Ishikawa (cell line): ENCODE measurements at regions not wholly inside any gene's neighbourhood (a gene's known extent, or its start where the extent isn't known, plus 50 kb on each side); places are given as distances from the start of the nearest gene placed in this dataset.

Source experiments
- CEBPB ChIP-seq: IDR thresholded peaks from 2 replicates; pipeline ENCODE4 v1.6.1; 2012
- CREB1 ChIP-seq: IDR thresholded peaks from 2 replicates; pipeline ENCODE4 v1.6.1; 2012; ENCODE audit warnings: low read depth
- EGR1 ChIP-seq: IDR thresholded peaks from 2 replicates; pipeline ENCODE4 v1.6.1; 2012
- EP300 ChIP-seq: IDR thresholded peaks from 2 replicates; pipeline ENCODE4 v1.6.1; 2012; ENCODE audit warnings: borderline replicate concordance
- FOXM1 ChIP-seq: IDR thresholded peaks from 2 replicates; pipeline ENCODE4 v1.6.1; 2012; ENCODE audit warnings: low read depth, borderline replicate concordance
- MAX ChIP-seq: IDR thresholded peaks from 2 replicates; pipeline ENCODE4 v1.6.1; 2012
- NFIC ChIP-seq: IDR thresholded peaks from 2 replicates; pipeline ENCODE4 v1.6.1; 2012
- RAD21 ChIP-seq: IDR thresholded peaks from 2 replicates; pipeline ENCODE4 v1.6.1; 2012; ENCODE audit warnings: low read depth
- REST ChIP-seq: IDR thresholded peaks from 2 replicates; pipeline ENCODE4 v1.6.1; 2012; ENCODE audit warnings: low read depth, mild to moderate bottlenecking
- TAF1 ChIP-seq: IDR thresholded peaks from 2 replicates; pipeline ENCODE4 v1.6.1; 2012; ENCODE audit warnings: low read depth, mild to moderate bottlenecking
- TCF12 ChIP-seq: IDR thresholded peaks from 2 replicates; pipeline ENCODE4 v1.6.1; 2012; ENCODE audit warnings: low read depth
- TEAD4 ChIP-seq: IDR thresholded peaks from 2 replicates; pipeline ENCODE4 v1.6.1; 2012
- USF1 ChIP-seq: IDR thresholded peaks from 2 replicates; pipeline ENCODE4 v1.6.1; 2012
- YY1 ChIP-seq: IDR thresholded peaks from 2 replicates; pipeline ENCODE4 v1.6.1; 2012; ENCODE audit warnings: low read depth
- ZBTB7A ChIP-seq: IDR thresholded peaks from 2 replicates; pipeline ENCODE4 v1.6.1; 2012; ENCODE audit warnings: low read depth

GRCh38 chr9:29750062-29750461, 2176.8 kb upstream of the C9orf72 start:
- TF ChIP-seq NFIC (no peak), TEAD4 (no peak), USF1 (no peak), TAF1 (no peak), MAX (no peak), FOXM1 (no peak), REST (no peak)

- TF ChIP-seq FOXM1: no peak
- TF ChIP-seq RAD21: no peak
- no peak for TF ChIP-seq YY1
- no peak for TF ChIP-seq TAF1
- no peak for TF ChIP-seq EP300
- TF ChIP-seq REST: no peak
- TF ChIP-seq TEAD4: no peak
- TF ChIP-seq USF1: no peak
- TF ChIP-seq EGR1: no peak
- no peak for TF ChIP-seq MAX
- no peak for TF ChIP-seq NFIC
- TF ChIP-seq CEBPB: no peak
- no peak for TF ChIP-seq TCF12
- no peak for TF ChIP-seq CREB1
Measured at GRCh38 chr9:29751226-29751625, 2177.9 kb upstream of the C9orf72 start.

- TF ChIP-seq CREB1 (no peak), USF1 (no peak)
Measured at GRCh38 chr9:29753638-29754037, 2180.4 kb upstream of the C9orf72 start.

GRCh38 chr9:29769019-29769418, 2195.7 kb upstream of the C9orf72 start:
- TF ChIP-seq RAD21: no peak
- TF ChIP-seq USF1: no peak
- no peak for TF ChIP-seq FOXM1
- no peak for TF ChIP-seq TEAD4
- no peak for TF ChIP-seq EGR1
- no peak for TF ChIP-seq TAF1
- TF ChIP-seq NFIC: no peak
- TF ChIP-seq CREB1: no peak
- TF ChIP-seq YY1: no peak
- no peak for TF ChIP-seq TCF12
- no peak for TF ChIP-seq EP300
- no peak for TF ChIP-seq CEBPB
- no peak for TF ChIP-seq ZBTB7A

- TF ChIP-seq TAF1 (no peak), REST (no peak)
Measured at GRCh38 chr9:29773676-29774075, 2200.4 kb upstream of the C9orf72 start.
